ENCODE measurements at regions not wholly inside any gene's neighbourhood (a gene's known extent, or its start where the extent isn't known, plus 50 kb on each side); places are given as distances from the start of the nearest gene placed in this dataset.
"Not testable (repeated sequence)": the region's sequence is repeated elsewhere in the genome, so short reads cannot be mapped to it uniquely, and the experiment has no call there.

DNA sequence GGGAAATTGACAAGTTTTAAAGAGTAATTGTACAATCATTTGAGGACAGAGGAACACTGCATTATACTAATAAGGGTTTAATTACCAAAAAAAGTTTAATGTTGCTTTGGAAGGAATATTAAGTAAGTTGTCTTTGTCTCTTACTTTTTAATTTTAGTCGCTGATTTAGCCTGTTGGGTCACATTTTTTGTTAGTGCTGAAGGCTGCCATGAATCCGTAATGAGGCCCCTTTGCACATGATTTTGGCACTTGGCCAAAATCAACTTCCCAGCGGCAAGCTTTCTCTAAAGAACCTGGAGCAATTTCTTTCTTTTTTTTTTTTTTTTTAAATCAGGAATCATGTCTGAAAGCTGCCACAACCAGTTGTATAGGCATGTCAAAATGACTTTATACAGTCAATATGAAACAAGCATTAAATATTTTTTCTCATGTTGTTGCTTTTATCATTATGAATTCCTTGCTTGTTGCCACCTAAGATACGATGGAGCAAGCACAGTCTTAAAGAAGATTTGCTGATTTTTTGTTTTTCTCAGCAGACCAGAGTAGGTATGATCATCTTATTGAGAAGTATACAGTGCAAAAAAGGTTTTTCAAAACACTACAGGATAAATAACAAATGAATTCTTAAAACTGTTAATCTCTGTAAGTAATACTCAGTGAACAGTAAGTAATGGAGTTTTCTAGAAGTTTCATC is 690.4 kb downstream of the USP25 start:
- DNase-seq (ENCODE audit: low read depth) = peak; percentile 60

DNA sequence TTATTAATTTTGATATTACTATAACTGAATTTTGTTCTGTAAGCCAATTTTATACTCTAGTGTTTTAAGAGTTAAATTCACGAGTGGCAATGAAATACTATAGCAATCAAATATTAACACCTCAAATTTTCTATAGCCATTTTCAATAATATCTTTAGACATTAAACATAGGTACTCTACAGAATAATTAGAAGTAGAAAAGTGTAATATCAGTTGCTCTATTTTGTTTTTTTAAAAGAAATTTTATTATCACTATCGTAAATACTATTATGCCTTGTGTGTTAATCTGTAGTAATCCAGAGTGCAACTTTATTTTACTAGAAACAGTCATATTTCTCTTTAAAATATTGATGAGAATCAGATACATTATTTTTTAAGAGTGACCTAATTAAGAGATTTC is 691.2 kb downstream of the USP25 start:
- DNase-seq (ENCODE audit: low read depth) = no peak

DNA sequence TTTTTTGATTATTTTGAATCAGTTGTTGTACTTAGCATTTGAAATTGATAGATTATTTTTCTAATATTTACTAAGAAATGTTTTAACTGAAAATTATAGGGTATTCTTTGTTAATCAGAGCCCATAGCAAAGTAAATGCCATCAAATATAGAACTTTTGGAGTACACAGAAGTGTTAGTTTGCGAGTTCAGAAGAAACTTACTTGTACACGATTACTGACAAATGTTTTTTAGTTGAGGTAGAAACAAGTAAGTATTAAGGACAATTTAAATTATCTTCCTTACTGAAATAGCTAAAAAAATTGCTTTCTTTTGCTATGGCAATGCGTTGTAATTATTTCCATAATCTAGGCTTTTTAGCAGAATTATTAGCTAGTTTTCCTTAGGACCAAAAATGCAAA is 692.2 kb downstream of the USP25 start:
- no peak for DNase-seq (ENCODE audit: low read depth)

DNA sequence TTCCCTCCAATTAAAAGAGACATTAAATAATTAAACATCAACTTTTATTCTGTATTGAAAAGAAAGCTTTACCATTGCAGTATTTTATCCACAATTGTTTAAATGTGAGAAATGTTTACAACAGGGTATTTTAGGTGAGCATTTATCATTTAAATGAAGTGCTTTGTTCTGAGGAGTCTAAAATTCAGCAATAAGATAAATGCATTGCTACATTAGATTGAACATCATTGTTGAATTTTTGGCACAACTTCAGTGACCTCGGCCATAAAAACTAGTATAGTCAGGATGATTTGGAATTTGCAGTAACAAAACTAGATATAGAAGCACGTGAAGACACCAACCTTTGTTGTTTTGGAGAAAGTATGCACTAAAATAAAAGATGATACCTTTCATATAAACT is 692.9 kb downstream of the USP25 start:
- no peak for DNase-seq (ENCODE audit: low read depth)

DNA sequence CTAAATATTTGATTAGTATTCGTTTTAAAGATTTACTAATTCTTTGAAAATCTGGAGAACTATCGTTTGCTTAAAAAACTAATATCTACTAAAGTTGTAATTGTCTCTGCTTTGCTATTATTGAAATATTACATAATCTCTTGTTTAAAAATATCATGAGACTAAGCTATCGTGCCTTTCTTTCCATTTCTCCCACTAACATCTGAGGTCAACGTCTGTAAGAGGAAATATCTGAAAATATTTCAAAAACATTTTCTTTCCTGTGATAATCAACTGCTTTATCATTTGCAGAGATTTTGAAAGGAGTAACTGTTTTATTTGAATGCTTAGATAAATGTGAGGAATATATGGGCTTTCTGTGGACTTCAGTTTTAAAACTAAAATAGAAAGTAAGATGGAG is 694.1 kb downstream of the USP25 start:
- DNase-seq (ENCODE audit: low read depth) = no peak

DNA sequence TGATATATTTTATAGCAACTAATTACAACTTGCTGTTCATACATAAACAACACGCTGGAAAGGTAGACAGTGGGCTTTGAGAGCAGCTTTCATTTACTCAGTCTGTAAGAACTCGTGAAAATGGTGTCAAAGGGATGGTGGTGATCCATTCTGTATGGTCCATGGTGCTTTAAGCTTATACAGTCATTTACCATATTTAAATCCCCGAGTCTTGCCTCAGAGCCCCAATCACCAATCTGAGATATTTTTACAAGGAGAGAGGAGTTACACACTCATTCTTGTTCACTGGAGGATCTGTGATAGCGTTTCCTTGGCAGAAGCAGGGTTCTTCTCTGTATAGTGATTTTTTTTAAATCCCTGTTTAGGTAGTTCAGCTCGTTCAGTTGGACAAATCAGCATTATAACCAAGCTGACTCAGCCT is 694.6 kb downstream of the USP25 start:
- no peak for DNase-seq (ENCODE audit: low read depth)

DNA sequence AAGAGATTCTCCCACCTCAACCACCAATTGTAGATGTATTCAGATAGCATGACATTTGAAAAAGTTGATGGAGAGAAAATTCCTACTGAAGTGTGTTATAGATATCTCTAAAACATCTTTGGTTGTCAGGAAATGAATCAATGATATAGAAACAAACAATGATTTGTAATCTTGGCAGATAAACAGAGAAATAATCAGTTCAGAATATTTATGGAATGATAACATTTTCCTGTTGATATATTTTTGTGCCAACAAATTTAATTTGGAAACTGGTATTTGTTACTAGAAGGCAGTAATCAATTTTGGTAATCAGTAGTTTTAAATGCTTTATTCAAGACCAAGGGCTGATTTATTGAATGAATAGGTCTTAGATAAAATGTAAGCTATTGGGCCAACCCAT is 695.6 kb downstream of the USP25 start:
- DNase-seq (ENCODE audit: low read depth) = no peak

DNA sequence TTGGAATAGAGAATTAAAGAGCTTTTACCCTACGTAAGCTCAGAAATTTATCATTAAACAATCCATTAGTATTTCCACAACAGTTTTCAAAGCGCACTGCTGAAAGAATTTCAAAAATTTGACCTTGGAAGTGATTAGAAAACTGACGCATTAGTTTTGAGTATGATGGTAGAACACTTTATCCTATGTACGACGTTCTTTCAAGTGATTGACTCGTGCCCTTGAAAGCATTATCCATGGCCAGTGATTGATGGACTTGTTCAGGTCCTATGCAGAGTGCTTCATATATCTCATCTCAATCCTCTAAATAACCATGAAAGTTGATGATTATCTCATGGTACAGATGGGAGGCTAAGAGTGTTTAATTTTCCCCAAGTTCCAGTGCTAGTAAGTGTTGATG is 697.2 kb downstream of the USP25 start:
- DNase-seq (ENCODE audit: low read depth) = no peak

DNA sequence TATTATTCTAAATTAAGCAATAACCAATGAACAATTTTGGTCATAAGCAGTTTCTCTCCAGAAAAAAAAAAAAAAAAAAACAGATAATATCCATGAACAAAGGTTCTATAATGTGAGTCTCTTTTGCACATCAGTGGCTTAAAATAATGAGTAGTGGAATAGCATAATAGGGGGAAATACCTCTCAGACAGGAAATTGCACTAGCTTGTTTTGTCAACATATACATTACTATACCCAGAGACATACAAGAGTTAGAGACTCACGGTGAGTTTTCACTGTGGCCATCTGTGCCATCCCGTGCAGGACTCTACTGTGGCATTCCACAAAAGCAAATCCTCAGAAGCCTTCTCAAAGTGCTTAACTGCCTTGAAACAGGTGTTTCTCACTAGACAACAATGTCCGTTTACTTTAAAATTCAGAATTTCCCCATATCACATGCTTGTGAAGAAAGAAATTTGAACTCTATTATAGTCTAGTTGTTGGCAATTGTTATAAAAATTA is 697.9 kb downstream of the USP25 start:
- DNase-seq (ENCODE audit: low read depth) = no peak

DNA sequence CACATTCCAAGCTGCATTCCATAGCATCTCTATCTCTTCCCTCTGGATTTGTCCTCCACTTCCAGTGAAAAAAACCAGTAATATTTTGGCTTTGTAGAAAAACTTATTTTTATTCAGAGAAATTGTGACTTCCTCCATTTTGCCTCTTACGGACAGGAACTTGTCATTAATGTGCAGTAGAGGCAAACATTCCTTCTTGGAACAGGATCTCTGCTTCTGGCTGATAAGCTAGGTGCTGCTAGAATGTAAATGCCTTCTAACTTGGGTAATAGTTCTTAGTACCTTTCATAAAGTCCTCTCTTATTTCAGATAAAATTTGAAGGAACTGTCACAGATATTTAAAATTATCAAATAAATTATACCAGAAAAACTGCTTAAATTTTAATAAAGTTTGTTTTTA is 707.8 kb downstream of the USP25 start:
- no peak for DNase-seq (ENCODE audit: low read depth)

DNA sequence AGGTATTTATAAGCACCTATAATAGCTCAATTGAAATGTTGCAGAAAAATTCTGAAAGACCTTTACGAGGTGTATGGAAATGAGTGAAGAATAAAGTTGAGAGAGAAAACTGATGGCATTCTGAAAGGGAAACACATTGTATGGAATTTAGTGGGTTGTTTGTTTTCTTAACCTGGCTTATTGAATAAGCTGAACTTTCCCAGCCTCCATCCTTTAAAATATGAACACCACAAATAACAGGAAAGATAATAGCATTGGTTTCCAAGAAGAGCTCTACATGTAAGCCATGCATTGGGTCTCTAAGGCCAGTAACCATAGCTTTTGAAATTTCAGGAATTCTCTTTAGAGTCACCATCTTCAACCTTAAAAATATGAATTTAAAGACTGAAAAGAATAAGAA is 709.0 kb downstream of the USP25 start:
- no peak for DNase-seq (ENCODE audit: low read depth)

DNA sequence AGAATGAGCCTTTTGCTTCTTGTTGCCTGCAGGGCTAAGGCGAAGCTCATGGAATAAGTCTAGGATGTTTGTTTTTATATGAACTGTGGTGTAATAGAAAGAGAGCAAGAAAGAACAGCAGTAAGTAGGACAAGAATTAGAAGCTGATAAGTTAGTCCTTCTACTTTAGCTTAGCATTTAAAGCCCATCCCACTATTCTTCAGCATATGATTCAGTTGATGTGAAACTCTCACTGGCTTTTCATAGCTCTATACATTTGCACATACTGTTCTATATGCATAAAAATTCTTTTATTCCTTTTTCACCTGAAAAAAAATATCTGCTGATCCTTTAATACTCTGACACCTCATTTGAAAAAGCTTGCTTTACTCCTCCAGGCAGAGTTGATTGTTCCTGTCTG is 712.0 kb downstream of the USP25 start:
- DNase-seq (ENCODE audit: low read depth) = peak; percentile 20

DNA sequence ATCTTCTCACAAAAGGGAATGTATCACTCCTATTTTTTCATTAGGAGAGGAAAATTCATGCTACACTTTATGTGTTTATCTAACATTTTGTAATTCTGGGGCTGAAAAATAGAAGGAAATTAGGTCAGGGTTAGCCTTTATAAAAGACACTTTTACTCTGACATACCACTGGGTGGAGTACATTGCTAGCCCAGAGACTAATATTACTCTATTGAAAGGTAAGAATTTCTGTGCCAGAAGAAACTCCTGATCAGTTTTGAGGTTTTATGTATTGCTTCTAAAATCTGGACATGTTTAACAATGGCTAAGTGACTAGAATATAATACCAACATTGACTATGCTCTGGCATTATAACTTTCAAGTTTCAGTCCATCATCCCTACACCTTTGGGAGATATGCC is 724.6 kb downstream of the USP25 start:
- no peak for DNase-seq (ENCODE audit: low read depth)

DNA sequence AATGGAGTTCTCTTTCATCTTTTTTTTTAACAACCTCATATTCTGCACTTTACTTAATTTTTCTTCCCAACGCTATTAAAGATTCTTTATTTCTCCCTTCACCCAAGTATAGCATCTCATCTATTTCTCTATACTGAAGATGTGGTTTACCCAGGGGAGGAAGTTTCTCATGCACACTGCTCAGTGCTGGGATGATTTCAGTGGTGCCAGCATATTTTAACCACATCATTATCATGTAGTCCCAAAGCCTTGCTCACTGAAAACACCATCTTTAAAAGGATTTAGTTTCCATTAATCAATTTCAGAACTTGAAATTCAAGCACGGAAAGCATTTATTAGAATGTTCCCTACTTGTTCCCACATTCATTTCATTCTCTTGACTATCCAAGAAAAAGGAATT is 725.7 kb downstream of the USP25 start:
- DNase-seq (ENCODE audit: low read depth) = no peak

DNA sequence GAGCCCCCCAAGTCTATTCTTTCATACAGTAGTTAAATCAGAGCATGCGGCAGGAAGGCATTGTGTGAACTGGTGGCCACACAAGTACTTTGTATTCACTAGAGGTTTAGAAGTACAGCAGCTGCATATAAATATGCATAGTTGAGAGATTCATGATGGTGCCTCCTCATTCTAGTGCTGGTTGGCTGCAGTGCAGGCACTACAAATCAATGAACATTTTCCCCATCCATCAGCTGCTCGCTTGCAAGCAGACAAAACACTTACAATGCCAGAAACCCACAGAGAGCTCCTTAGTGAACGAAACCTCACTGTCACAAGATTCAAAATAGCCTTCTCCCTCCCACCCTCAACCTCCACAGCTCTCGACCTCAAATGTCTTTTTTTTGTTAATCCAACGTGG is 726.2 kb downstream of the USP25 start:
- no peak for DNase-seq (ENCODE audit: low read depth)

DNA sequence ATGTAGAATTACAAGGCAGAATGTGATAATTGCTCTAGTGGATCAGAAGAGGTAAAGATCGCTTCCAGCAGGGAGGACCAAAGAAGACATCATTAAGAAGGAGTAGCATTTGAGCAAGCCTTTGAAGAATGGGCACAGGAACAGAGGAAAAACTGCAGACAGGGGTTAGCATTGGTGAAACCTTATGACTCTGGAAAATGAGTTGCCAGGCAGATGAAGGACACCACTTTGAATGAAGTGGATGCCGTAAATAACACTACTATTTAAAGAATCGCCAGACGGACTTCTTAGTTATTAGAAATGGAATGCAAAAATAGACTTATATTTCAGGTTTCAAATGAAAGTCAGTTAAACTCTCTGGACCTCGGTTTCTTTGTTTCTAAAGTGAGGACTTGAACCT is 727.7 kb downstream of the USP25 start:
- no peak for DNase-seq (ENCODE audit: low read depth)

DNA sequence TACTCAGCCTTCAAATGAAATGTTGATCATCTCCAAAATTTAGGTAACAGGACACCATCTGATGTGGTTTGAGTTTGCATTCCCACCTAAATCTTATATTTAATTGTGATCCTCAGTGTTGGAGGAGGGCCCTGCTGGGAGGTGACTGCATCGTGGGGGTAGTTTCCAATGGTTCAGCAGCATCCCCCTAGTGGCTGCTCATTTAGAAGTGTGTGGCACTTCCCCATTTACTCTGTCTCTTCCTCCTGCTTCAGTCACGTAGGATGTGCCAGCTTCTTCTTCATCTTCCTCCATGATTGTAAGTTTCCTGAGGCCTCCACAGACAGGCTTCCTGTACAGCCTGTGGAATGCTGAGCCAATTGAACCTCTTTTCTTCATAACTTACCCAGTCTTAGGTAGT is 731.2 kb downstream of the USP25 start:
- DNase-seq (ENCODE audit: low read depth) = no peak

DNA sequence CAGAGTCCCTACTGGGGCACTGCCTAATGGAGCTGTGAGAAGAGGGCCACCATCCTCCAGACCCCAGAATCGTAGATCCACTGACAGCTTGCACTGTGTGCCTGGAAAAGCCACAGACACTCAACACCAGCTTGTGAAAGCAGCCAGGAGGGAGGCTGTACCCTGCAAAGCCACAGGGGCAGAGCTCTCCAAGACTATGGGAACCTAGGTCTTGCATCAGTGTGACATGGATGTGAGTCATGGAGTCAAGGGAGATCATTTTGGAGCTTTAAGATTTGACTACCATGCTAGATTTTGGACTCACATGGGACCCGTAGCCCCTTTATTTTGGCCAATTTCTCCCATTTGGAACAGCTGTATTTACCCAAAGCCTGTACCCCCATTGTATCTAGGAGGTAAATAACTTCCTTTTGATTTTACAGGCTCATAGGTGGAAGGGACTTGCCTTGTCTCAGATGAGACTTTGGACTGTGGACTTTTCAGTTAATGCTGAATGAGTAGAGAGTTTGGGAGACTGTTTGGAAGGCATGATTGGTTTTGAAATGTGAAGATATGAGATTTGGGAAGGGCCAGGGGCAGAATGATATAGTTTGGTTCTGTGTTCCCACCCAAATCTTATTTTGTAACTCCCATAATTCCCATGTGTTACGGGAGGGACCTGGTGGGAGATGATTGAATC is 734.6 kb downstream of the USP25 start:
- not testable (repeated sequence) for DNase-seq (ENCODE audit: low read depth)

DNA sequence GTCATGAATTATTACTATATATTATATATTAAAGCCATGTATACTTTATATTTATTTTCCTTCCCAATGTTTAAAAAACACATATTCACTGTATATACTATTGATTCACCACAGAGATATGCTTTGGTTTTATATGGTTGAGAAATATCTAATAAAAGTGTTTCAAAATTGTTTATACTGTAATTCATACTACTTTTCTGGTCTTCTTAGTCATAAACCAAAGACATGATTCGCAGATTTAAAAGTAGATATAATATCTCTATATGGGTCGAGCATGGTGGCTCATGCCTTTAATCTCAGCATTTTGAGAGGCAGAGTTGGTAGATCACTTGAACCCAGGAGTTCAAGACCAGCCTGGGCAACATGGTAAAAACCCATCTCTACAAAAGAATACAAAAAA is 738.4 kb downstream of the USP25 start:
- no peak for DNase-seq (ENCODE audit: low read depth)

DNA sequence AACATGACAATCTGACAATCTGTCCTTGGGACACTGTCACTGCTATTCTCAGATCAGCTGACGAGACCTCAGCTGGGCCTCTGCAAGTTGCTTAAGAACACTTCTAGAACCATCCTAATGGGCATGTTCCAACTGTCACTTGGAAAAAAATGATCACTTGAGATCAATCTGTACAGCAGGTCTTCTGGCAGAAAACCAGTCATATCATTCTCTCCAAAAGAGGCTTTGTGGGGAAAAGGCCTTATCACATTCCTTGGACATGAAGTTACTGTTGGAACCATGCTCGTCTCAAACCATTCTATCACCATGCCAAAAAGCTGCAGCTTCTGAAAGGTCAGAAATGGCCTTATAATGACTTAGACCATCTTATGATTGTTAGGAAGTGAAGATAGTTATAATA is 744.2 kb downstream of the USP25 start:
- no peak for DNase-seq (ENCODE audit: low read depth)

DNA sequence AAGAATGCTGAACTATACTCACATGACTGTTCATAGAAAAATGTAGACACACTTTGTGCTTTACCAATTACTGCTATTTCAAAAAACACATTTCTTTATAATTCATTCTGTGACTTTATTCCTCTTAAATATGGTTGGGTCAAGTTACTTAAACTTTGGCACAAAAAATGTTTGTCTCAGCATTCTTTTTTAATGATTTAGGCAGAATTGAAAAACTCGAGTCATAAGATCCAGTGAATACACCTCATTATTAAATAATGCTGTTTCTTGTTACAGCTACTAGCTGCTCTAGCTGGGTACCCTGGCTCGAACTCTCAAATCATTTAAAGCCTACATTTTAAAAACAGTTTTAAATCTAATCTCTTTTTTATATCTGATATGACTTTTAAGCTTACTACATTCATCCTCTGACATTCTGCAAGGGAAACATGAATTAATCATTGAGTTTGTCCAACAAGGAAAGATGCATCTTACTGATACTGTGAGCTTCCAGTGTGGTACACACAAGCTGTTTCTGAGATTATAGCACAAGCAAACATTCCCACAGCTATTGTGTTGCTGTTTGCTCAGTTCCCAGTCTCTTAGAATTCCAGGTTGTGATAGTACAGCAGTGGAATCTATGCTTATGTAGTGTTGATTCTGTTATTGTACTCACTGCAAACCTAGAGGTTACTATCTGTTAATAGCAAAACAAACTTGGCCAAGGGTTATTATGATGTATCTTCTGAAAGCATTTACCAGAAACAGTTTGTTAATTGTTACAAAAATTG is 746.5 kb downstream of the USP25 start:
- DNase-seq (ENCODE audit: low read depth) = no peak

DNA sequence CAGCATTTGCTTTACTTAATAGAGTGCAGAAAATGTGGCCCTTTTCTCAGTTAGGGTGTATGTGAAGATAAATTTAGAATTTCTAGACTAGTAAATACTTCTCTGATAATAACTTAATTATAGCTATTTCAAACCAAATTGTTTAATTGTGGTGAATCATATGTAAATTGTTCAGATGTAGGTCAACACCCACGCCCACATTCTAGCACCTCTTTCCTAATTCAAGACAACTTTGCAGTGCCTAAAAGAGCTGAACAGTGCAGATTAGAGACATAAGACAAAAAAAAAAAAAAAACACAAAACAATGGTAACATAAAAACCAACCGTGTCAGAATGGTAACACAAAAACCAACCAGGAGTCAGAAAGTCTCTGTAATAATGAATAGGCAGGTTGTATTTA is 758.3 kb downstream of the USP25 start:
- DNase-seq (ENCODE audit: low read depth) = no peak

DNA sequence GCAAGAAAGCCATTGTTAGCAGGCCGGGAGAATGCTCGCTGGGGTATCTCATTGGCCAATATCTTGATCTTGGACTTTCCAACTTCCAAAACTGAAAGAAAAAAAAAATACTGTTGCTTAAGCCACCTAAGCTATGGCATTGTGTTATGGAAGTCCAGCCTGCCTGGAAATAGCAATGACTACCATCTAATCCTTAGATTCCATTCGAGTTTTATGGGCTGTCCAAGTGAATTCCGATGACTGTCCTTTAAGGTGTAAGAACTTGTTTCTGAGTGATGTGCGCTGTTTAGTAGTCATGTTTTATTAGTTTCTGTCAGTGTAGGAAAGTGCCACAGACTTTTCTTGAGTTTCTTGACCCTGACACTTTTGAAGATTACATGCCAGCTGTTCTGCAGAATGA is 762.6 kb downstream of the USP25 start:
- no peak for DNase-seq (ENCODE audit: low read depth)
